Hepatocyte (in vitro differentiated cells): ENCODE measurements at regions not wholly inside any gene's neighbourhood (a gene's known extent, or its start where the extent isn't known, plus 50 kb on each side); places are given as distances from the start of the nearest gene placed in this dataset.

Source experiments
- EZH2 ChIP-seq: fragments of 200-600 bp; sonication (generic); IDR thresholded peaks from 2 replicates; pipeline ENCODE4 v1.6.1; 2016; ENCODE audit warnings: antibody characterized with exemption, mild to moderate bottlenecking, borderline replicate concordance
- EZH2phosphoT487 ChIP-seq: fragments of 200-600 bp; sonication (generic); IDR thresholded peaks from one replicate; pipeline ENCODE4 v1.6.1; 2018; ENCODE audit warnings: antibody characterized with exemption, mild to moderate bottlenecking, low read depth, moderate library complexity; ENCODE audit not compliant: unreplicated experiment, severe bottlenecking
- TF ChIP-seq, protein P1 (sequence below): fragments of 200-600 bp; sonication (generic); IDR thresholded peaks from 2 replicates; pipeline ENCODE4 v1.5.1; 2016; ENCODE audit warnings: antibody characterized with exemption, mild to moderate bottlenecking; ENCODE audit not compliant: poor library complexity

DNA sequence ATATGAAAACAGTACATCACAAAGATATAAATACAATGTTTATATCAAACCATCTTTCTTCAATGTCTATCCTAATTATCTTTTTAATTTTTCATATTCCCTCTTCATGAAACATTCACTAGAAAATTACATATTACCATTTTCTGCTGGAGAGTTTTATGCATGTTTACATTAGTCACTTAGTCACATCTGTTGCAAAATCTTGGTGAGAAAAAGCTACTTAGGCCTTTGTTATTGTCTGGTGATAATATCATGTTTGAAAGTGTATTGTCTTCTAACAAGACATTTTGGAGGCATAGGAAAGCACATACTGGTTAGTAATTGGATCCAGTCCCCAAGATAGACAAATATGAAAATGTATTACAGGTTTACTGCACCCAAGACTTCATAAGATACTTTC, 163.6 kb downstream of the GNAI1 start:
- TF ChIP-seq, protein P1, sequence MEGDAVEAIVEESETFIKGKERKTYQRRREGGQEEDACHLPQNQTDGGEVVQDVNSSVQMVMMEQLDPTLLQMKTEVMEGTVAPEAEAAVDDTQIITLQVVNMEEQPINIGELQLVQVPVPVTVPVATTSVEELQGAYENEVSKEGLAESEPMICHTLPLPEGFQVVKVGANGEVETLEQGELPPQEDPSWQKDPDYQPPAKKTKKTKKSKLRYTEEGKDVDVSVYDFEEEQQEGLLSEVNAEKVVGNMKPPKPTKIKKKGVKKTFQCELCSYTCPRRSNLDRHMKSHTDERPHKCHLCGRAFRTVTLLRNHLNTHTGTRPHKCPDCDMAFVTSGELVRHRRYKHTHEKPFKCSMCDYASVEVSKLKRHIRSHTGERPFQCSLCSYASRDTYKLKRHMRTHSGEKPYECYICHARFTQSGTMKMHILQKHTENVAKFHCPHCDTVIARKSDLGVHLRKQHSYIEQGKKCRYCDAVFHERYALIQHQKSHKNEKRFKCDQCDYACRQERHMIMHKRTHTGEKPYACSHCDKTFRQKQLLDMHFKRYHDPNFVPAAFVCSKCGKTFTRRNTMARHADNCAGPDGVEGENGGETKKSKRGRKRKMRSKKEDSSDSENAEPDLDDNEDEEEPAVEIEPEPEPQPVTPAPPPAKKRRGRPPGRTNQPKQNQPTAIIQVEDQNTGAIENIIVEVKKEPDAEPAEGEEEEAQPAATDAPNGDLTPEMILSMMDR: no peak
- no peak for TF ChIP-seq EZH2
- TF ChIP-seq EZH2phosphoT487: no peak
